ENCODE measurements at regions not wholly inside any gene's neighbourhood (a gene's known extent, or its start where the extent isn't known, plus 50 kb on each side); places are given as distances from the start of the nearest gene placed in this dataset.

GRCh38 chr11:69234740-69235710, 58.9 kb upstream of the MYEOV start:
- no peak for TF ChIP-seq CTCF (conservative IDR thresholded peaks at IDR 0.05)
- no peak for TF ChIP-seq EZH2 (IDR thresholded peaks at IDR 0.05; ENCODE audit: low read depth)
